ELR (cell line): ENCODE measurements at regions not wholly inside any gene's neighbourhood (a gene's known extent, or its start where the extent isn't known, plus 50 kb on each side); places are given as distances from the start of the nearest gene placed in this dataset.

ENCODE experiments used
- DNase-seq: peaks from one replicate; pipeline ENCODE4 v3.0.0-alpha.2; 2015; ENCODE audit warnings: low read depth

DNA sequence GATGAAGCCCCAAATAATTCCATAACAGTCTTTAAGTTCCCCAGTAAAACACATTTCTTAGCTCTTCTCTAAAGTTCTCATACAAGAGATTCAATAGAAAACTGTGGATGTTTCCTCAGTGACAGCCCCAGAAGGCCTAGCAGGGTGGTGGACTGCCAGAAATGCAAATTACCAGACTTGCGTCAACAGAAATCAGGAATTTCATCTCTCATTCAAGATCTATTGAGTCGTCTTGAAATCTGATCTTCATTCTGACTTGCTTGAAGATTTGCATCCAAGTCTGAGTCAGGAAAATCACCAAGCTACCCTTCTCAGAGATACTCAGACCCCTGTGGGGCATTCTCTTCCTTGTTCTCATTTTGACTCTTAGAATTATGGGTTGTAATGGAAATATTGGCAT lies 68.9 kb upstream of the NDP start:
- no peak for DNase-seq

- no peak for DNase-seq
Observed at GRCh38 chrX:44040406-44040805, 67.2 kb upstream of the NDP start.

GRCh38 chrX:44039556-44039955 lies 66.4 kb upstream of the NDP start:
- peak; percentile 6 for DNase-seq

- peak; percentile 33 for DNase-seq
Observed at GRCh38 chrX:44036336-44036735, 63.1 kb upstream of the NDP start.

- no peak for DNase-seq
Observed at GRCh38 chrX:44035571-44035970, 62.4 kb upstream of the NDP start.

GRCh38 chrX:44032479-44032878 lies 59.3 kb upstream of the NDP start:
- DNase-seq, result no peak

DNA sequence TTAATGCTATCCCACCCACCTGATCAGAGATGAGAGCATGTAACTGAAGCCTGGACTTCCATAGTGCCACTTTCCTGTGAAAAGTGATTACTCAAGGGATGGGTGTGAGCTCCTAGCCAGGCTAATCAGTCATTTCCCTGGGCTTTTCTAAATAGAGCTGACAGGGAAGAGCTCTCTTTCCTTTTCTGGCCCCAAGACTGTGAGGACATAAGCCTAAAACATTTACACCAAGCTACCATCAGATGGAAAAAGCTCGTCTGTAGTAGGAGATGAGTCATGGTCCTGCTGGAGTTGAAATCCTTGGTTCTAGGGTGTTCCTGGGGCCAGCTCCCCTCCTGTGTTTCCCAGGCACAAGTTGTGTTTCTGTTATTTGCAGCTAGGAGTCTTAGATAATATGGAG lies 52.4 kb upstream of the NDP start:
- peak; percentile 29 for DNase-seq
